Gastroesophageal sphincter (tissue), 3 donors: ENCODE measurements at regions not wholly inside any gene's neighbourhood (a gene's known extent, or its start where the extent isn't known, plus 50 kb on each side); places are given as distances from the start of the nearest gene placed in this dataset.

ENCODE experiments used
- CTCF ChIP-seq, 4 experiments: fragments of 200-600 bp in 2 of 4; fragments of 450-650 bp in 2 of 4; sonication (generic) in 1 of 4; IDR thresholded peaks; one replicate each; pipeline ENCODE4 v1.5.1; 2017 to 2019; ENCODE audit warnings: antibody characterized with exemption in 4 of 4, mild to moderate bottlenecking in 2 of 4, moderate library complexity in 2 of 4
- EP300 ChIP-seq: sonication (generic); formaldehyde crosslinking; IDR thresholded peaks from one replicate; pipeline ENCODE4 v1.6.1; 2017; ENCODE audit warnings: antibody characterized with exemption, mild to moderate bottlenecking
- POLR2A ChIP-seq, 2 donors: fragments of 450-650 bp; IDR thresholded peaks; one replicate each; pipeline ENCODE4 v1.6.1; 2017; ENCODE audit warnings: antibody characterized with exemption in 2 of 2, mild to moderate bottlenecking in 2 of 2, moderate library complexity in 1 of 2

- no peak for TF ChIP-seq CTCF (IDR thresholded peaks at IDR 0.05)
- no peak for TF ChIP-seq EP300
- TF ChIP-seq POLR2A (IDR thresholded peaks at IDR 0.05): no peak
These were observed 605.1 kb upstream of the ID4 start for GRCh38 chr6:19231878-19232561.
